ENCODE measurements at regions not wholly inside any gene's neighbourhood (a gene's known extent, or its start where the extent isn't known, plus 50 kb on each side); places are given as distances from the start of the nearest gene placed in this dataset.

- Mint-ChIP-seq H3K36me3 (ENCODE audit: low read depth) (no peaks in the 10 kb centered on the region), H3K4me1 (ENCODE audit: low read depth) (no peaks in the 10 kb centered on the region), H3K4me3 (no peak overlapping the region), H3K27me3 (peaks cover 24% of the 10 kb centered on the region), H3K9me3 (no peaks in the 10 kb centered on the region), H3K27ac (no peak overlapping the region)
- ChIA-PET POLR2A (no interaction called here), CTCF (no interaction called here)
- no peak for ATAC-seq
- intact Hi-C loops (cut with micrococcal nuclease): no loop called here
- no peak for DNase-seq
- no peak for TF ChIP-seq CTCF (IDR thresholded peaks at IDR 0.05)
These were observed 394.2 kb downstream of the IRS1 start for GRCh38 chr2:226405465-226405864.

GRCh38 chr2:226403369-226403768 lies 396.3 kb downstream of the IRS1 start:
- H3K4me3 Mint-ChIP-seq: no peak overlapping the region
- CTCF ChIA-PET: no interaction called here
- ATAC-seq (no peak), DNase-seq (no peak)
- H3K36me3 Mint-ChIP-seq (ENCODE audit: low read depth): no peaks in the 10 kb centered on the region
- intact Hi-C loops (cut with micrococcal nuclease): no loop called here
- no peaks in the 10 kb centered on the region for H3K9me3 Mint-ChIP-seq
- no peak for TF ChIP-seq CTCF (IDR thresholded peaks at IDR 0.05)
- H3K27me3 Mint-ChIP-seq: peaks cover 21% of the 10 kb centered on the region
- POLR2A ChIA-PET: no interaction called here
- no peak overlapping the region for H3K27ac Mint-ChIP-seq
- no peaks in the 10 kb centered on the region for H3K4me1 Mint-ChIP-seq (ENCODE audit: low read depth)

- no peaks in the 10 kb centered on the region for H3K9me3 Mint-ChIP-seq
- DNase-seq (no peak), ATAC-seq (no peak)
- POLR2A ChIA-PET: no interaction called here
- peaks cover 13% of the 10 kb centered on the region for H3K27me3 Mint-ChIP-seq
- intact Hi-C loops (cut with micrococcal nuclease): no loop called here
- no peak overlapping the region for H3K4me3 Mint-ChIP-seq
- H3K4me1 Mint-ChIP-seq (ENCODE audit: low read depth): no peaks in the 10 kb centered on the region
- H3K36me3 Mint-ChIP-seq (ENCODE audit: low read depth): no peaks in the 10 kb centered on the region
- H3K27ac Mint-ChIP-seq: no peak overlapping the region
- no peak for TF ChIP-seq CTCF (IDR thresholded peaks at IDR 0.05)
- CTCF ChIA-PET: interaction anchor here (0.7 to 1.2 kb wide), 2 partner anchors 11 to 77 kb away, joined by 3 read pairs; no protein-coding TSS in a partner anchor
These were observed 400.6 kb downstream of the IRS1 start for GRCh38 chr2:226399006-226399405.

GRCh38 chr2:226398580-226398979 lies 401.0 kb downstream of the IRS1 start:
- no peak for DNase-seq
- ChIA-PET CTCF (interaction anchor here (0.7 to 1.2 kb wide), 2 partner anchors 11 to 78 kb away, joined by 3 read pairs; no protein-coding TSS in a partner anchor), POLR2A (no interaction called here)

GRCh38 chr2:226396541-226396940 lies 403.1 kb downstream of the IRS1 start:
- Mint-ChIP-seq H3K4me3 (no peak overlapping the region), H3K27ac (no peak overlapping the region)

More at GRCh38 chr2:226398580-226398979, 401.0 kb downstream of the IRS1 start:
- H3K27me3 Mint-ChIP-seq: peaks cover 13% of the 10 kb centered on the region
- H3K36me3 Mint-ChIP-seq (ENCODE audit: low read depth): no peaks in the 10 kb centered on the region
- intact Hi-C loops (cut with micrococcal nuclease): no loop called here
- no peak for ATAC-seq
- no peaks in the 10 kb centered on the region for H3K4me1 Mint-ChIP-seq (ENCODE audit: low read depth)
- H3K4me3 Mint-ChIP-seq: no peak overlapping the region
- no peaks in the 10 kb centered on the region for H3K9me3 Mint-ChIP-seq
- TF ChIP-seq CTCF (IDR thresholded peaks at IDR 0.05): no peak
- no peak overlapping the region for H3K27ac Mint-ChIP-seq

More at GRCh38 chr2:226396541-226396940, 403.1 kb downstream of the IRS1 start:
- ATAC-seq: no peak
- ChIA-PET POLR2A (no interaction called here), CTCF (interaction anchor here (0.7 kb wide), 1 partner anchor 9 kb away, joined by 3 read pairs; no protein-coding TSS in a partner anchor)
- no peaks in the 10 kb centered on the region for H3K36me3 Mint-ChIP-seq (ENCODE audit: low read depth)
- H3K4me1 Mint-ChIP-seq (ENCODE audit: low read depth): no peaks in the 10 kb centered on the region
- DNase-seq: no peak
- peaks cover 10% of the 10 kb centered on the region for H3K27me3 Mint-ChIP-seq
- intact Hi-C loops (cut with micrococcal nuclease): no loop called here
- H3K9me3 Mint-ChIP-seq: no peaks in the 10 kb centered on the region
- no peak for TF ChIP-seq CTCF (IDR thresholded peaks at IDR 0.05)
